ENCODE measurements at regions not wholly inside any gene's neighbourhood (a gene's known extent, or its start where the extent isn't known, plus 50 kb on each side); places are given as distances from the start of the nearest gene placed in this dataset.
"Not testable (repeated sequence)": the region's sequence is repeated elsewhere in the genome, so short reads cannot be mapped to it uniquely, and the experiment has no call there.

GRCh38 chr11:25159341-25159740, 662.5 kb downstream of the LUZP2 start:
- no peak for DNase-seq (ENCODE audit: low read depth in 3 of 3)

GRCh38 chr11:25163421-25163820, 666.6 kb downstream of the LUZP2 start:
- no peak for DNase-seq (ENCODE audit: low read depth in 3 of 3)

- DNase-seq (ENCODE audit: low read depth in 3 of 3): no peak
These were observed 683.3 kb downstream of the LUZP2 start for GRCh38 chr11:25180187-25180586.

- no peak for DNase-seq (ENCODE audit: low read depth in 3 of 3)
These were observed 686.6 kb downstream of the LUZP2 start for GRCh38 chr11:25183411-25183810.

GRCh38 chr11:25197515-25197914, 700.7 kb downstream of the LUZP2 start:
- no peak for DNase-seq (ENCODE audit: low read depth in 3 of 3)

GRCh38 chr11:25198704-25199103, 701.9 kb downstream of the LUZP2 start:
- no peak for DNase-seq (ENCODE audit: low read depth in 3 of 3)

GRCh38 chr11:25200925-25201324, 704.1 kb downstream of the LUZP2 start:
- no peak for DNase-seq (ENCODE audit: low read depth in 3 of 3)

- DNase-seq (ENCODE audit: low read depth in 3 of 3): no peak
These were observed 709.9 kb downstream of the LUZP2 start for GRCh38 chr11:25206762-25207161.

- no peak for DNase-seq (ENCODE audit: low read depth in 3 of 3)
These were observed 714.9 kb downstream of the LUZP2 start for GRCh38 chr11:25211635-25212254.

GRCh38 chr11:25214535-25215176, 717.8 kb downstream of the LUZP2 start:
- DNase-seq (ENCODE audit: low read depth in 3 of 3): no peak

- DNase-seq (ENCODE audit: low read depth in 3 of 3): no peak
These were observed 721.2 kb downstream of the LUZP2 start for GRCh38 chr11:25218036-25218435.

- no peak for DNase-seq (ENCODE audit: low read depth in 3 of 3)
These were observed 728.2 kb downstream of the LUZP2 start for GRCh38 chr11:25225078-25225477.

GRCh38 chr11:25242928-25243327, 746.1 kb downstream of the LUZP2 start:
- DNase-seq (ENCODE audit: low read depth in 3 of 3): no peak

- no peak for DNase-seq (ENCODE audit: low read depth in 3 of 3)
These were observed 747.3 kb downstream of the LUZP2 start for GRCh38 chr11:25244126-25244525.

GRCh38 chr11:25247336-25247735, 750.5 kb downstream of the LUZP2 start:
- no peak for DNase-seq (ENCODE audit: low read depth in 3 of 3)

- DNase-seq (ENCODE audit: low read depth in 3 of 3): no peak
These were observed 756.0 kb downstream of the LUZP2 start for GRCh38 chr11:25252854-25253253.

- not testable (repeated sequence) for DNase-seq (ENCODE audit: low read depth in 3 of 3)
These were observed 767.0 kb downstream of the LUZP2 start for GRCh38 chr11:25263861-25264260.

- DNase-seq (ENCODE audit: low read depth in 3 of 3): no peak
These were observed 774.4 kb downstream of the LUZP2 start for GRCh38 chr11:25271301-25271700.

- DNase-seq (ENCODE audit: low read depth in 3 of 3): no peak
These were observed 775.4 kb downstream of the LUZP2 start for GRCh38 chr11:25272214-25272613.

- DNase-seq (ENCODE audit: low read depth in 3 of 3): not testable (repeated sequence)
These were observed 784.0 kb downstream of the LUZP2 start for GRCh38 chr11:25280821-25281220.

- DNase-seq (ENCODE audit: low read depth in 3 of 3): no peak
These were observed 796.3 kb downstream of the LUZP2 start for GRCh38 chr11:25293166-25293565.

- DNase-seq (ENCODE audit: low read depth in 3 of 3): no peak
These were observed 801.6 kb downstream of the LUZP2 start for GRCh38 chr11:25298450-25298849.

GRCh38 chr11:25309818-25310217, 813.0 kb downstream of the LUZP2 start:
- no peak for DNase-seq (ENCODE audit: low read depth in 3 of 3)

GRCh38 chr11:25317216-25317615, 820.4 kb downstream of the LUZP2 start:
- DNase-seq (ENCODE audit: low read depth in 3 of 3): no peak

Measured in stimulated activated CD4-positive, alpha-beta T cell treated with anti-CD3 and anti-CD28 coated beads, TNF-alpha, amount 100 ng/mL, for 48 hours (primary cell).